HG02571 (cell line): ENCODE measurements at regions not wholly inside any gene's neighbourhood (a gene's known extent, or its start where the extent isn't known, plus 50 kb on each side); places are given as distances from the start of the nearest gene placed in this dataset.
"Not testable (repeated sequence)": the region's sequence is repeated elsewhere in the genome, so short reads cannot be mapped to it uniquely, and the experiment has no call there.

Source experiments
- ATAC-seq: cut with Tn5 transposase; IDR thresholded peaks from one replicate; pipeline ENCODE4 v1.9.1; 2021; ENCODE audit warnings: mild to moderate bottlenecking, moderate library complexity; ENCODE audit not compliant: unreplicated experiment

DNA sequence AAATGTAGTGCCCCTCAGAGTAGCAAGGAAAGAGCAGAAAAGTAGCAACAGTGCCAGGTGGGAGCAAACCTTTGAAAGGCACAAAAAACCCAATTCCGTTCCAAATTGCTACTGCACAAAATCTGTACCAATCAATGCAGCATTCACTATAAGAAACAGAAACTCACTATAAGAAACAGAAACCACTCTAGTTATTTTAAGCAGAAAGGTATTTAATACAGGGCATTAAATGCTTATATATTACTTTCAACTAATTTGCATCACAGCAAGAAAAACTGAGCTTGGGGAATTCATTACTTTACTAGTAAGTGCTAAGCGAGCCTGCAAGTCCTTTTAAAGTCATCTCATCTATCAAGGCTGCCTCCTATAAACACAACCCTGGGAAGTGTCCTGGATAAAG is 116.5 kb upstream of the OLIG3 start:
- no peak for ATAC-seq

DNA sequence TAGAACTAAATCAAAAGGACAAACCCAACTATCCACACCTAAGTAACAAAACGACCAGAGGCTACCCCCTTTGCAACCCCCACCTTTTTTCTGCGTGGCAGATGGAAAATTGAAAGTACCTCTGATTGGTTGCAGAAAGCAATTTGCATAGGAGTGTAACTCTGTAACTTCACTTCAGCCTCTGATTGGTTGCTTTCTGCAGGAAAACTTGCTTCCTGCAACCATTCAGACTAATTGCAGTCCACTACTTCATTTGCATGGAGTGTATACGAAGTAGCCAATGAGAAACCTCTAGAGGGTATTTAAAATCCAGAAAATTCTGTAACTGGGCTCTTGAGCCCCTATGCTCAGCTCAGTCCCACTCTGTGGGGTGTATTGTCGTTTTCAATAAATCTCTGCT is 129.1 kb upstream of the OLIG3 start:
- ATAC-seq, result no peak

DNA sequence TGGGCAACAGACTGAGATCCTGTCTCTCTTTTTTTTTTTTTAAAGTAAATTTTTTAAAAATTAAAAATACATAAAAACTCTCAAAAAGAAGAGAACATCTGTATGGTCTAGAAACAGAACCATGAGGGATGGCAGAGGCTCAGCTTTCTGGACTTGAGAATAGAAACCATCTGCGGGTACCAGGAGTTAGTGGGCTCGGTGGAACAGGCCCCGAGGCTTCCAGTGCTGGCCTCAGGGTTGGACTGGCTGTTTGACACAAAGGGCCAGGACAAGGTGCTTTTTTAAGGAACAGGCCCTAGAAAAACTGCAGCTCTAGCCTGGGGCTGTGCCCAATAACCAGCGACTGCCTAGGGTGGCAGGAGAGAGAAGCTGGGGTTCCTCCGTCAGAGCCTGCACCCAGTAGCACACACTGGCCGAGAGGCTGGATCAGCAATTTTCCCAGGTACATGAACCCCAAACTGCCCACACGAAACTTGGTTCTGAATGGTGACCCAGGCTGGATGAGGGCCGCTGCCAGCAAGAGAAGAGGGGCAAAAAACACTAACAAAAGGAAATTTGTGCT is 131.0 kb upstream of the OLIG3 start:
- no peak for ATAC-seq

DNA sequence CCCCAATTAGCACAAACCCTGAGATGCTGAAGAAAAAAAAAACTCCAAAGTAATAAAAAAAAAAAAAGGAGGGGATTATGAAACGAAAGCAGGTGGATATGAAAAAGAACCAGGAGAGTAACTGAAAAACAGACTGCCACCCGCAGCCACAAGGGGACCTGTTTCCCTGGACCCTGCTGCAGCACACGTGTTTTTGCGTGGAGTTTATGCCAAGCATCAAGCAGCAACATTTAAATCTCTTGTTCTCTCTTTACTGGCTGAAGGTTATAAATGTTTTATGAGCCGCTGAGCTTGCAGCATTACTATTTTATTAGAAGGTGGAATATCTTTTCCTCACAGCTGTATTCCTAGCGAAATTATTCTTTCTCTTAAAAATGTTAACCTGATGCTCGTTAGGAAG is 131.6 kb upstream of the OLIG3 start:
- no peak for ATAC-seq

DNA sequence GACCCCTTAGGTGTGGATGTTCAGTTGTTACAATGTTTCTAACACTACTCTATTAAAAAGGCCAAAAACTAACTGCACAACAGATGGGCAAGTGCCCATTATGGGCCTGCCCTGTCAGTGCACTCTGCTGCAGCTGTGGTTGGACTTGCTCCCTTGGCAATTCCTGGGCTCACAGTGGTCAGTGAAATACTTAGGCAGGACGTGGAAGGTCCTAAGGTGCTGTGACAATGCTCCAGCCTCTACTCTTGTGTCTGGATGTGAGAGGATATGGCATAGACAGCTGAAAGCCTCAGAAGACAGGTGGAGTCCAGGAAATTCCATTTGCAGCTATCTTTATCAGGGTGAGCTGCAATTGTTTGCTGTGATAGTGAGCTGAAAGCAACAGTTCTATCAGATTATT is 136.5 kb upstream of the OLIG3 start:
- no peak for ATAC-seq

DNA sequence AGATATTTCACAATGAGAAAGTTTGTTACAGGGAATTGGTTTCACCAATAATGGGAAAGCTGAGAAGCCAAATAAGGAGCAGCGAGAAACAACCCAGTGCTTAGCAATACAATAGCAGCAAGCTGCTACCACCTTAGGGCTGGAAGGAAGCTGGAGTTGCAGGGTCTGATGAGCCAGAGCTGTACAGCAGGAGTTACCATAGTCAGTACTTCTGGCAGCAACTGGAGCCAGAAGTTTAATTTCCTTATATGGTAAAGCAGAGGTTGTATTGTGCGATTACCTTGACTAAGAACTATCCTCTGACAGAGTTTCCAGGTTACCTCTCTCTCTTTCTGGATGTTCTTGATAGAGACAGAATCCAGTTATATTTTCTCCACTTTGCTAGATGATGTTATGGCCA is 137.1 kb upstream of the OLIG3 start:
- ATAC-seq, result no peak

DNA sequence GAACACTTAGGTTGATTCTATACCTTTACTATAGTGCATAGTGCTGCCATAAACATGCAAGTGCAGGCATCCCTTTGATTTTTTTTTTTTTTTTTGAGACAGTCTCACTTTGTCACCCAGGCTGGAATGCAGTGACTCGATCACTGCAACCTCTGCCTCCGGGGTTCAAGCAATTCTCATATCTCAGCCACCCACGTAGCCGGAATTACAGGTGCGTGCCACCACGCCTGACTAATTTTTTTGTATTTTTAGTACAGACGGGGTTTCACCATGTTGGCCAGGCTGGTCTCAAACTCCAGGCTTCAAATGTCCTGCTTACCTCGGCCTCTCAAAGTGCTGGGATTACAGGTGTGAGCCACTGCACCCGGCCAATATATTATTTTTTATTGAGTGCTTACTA is 140.0 kb upstream of the OLIG3 start:
- ATAC-seq, result not testable (repeated sequence)

DNA sequence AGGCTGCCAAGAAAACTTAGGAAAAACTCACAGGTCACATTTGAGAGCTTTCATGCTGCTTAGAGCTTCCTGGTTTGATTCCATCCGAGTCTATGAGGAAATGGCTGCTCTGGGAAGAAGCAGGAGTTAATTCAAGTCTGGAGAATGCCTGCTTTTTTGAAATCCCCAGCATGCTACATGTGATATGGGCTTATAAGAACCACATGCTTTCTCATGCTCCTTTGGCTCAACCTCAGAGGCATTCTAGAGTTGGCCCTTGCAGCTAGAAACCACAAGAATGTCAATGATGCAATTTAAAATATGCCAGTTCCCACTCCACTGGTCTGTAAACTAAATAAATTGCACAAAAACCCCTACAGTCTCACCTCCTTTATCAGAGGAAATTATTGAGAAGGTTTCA is 142.9 kb upstream of the OLIG3 start:
- no peak for ATAC-seq

DNA sequence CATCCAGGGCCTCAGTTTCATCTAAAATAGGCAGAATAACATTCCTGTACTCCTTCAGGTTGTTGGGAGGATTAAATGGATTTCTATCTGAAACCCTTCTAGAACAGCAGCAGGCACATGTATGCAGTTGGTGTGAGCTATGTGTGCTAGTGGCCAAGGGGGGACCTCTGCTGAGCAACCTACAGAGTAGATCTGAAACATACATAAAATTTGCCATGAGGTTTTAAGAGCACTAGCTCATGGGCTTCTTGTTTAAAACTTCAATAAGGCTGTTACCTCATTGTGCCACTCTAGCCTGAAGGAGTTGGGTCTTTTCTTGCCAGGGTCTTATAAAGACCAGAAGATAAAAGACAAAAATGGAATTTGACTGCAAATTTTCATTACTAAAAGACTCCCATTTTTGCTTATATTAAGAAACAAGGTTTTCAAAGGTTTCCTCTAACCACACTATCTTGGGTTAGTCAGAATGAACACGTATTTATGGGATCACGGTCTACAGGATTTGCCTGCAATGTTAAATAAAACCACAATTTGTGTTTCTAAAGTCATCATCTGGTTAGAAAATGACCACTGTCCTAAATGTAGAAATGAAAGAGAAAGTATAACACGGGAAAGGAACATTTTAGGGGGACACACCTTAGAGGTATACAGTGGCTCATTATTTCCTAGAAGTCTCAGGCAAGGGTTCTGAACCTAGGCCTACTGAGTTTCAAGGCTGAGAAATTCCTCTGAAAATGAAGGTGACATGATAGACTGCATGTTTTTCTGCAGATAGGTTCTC is 144.9 kb upstream of the OLIG3 start:
- no peak for ATAC-seq

DNA sequence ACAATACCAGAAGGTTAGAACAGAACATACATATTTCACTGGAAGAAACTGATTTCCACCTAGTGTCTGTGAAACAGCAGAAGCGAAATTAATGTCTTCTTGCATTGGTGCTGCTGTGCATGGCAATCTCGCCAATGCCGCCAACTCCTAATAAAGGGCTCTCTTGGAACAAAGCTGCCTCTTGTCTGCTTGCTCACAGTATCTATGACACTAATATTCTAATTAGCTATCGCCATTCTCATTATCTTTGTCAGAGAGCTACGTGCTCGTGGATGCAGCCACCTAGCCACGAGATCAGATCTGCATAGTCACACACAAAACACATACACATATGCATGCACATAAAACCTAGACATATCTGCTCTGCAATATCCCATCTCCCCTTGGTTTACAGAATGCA is 145.9 kb upstream of the OLIG3 start:
- no peak for ATAC-seq

DNA sequence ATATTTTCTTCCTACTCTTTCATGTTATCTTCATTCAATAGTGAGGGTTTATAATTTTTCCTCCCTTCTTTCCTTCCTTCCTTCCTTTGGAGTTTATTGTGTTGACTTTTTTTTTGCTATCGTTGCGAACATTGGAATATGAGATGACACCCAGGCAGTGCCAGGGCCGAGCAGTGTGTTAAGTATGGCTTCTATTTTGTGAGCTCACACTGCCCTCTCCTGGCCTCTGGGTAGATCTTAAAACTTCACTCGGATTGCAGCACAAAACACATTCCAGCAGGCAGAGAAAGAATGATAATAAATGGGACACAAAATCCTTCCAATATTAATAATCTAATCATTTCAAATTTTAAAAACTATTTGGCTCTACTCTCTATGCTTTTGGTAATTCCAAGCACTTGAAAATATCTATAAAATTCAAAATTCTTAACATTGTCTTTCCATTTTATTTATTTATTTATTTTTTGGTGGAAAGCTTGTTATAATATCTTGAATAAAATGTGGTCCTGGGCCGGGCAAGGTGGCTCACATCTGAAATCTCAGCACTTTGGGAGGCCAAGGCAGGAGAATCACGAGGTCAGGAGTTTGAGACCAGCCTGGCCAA is 147.4 kb upstream of the OLIG3 start:
- ATAC-seq, result peak; percentile 73

DNA sequence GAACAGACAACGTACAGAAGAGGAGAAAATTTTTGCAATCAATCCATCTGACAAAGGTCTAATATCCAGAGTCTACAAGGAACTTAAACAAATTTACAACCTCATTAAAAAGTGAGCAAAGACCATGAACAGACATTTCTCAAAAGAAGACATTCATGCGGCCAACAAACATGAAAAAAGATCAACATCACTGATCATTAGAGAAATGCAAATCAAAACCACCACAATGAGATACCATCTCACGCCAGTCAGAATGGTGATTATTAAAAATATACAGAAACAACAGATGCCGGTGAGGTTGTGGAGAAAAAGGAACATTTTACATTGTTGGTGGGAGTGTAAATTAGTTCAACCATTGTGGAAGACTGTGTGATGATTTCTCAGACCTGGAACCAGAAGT is 149.0 kb upstream of the OLIG3 start:
- not testable (repeated sequence) for ATAC-seq

DNA sequence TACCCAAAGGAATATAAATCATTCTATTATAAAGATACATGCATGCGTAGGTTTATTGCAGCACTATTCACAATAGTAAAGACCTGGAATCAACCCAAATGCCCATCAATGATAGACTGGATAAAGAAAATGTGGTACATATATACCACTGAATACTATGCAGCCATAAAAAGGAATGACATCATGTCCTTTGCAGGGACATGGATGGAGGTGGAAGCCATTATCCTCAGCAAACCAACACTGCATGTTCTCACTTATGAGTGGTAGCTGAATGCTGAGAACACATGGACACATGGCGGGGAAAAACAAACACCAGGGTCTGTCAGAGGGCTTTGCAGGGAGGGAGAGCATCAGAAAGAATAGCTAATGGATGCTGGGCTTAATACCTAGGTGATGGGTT is 149.4 kb upstream of the OLIG3 start:
- not testable (repeated sequence) for ATAC-seq

DNA sequence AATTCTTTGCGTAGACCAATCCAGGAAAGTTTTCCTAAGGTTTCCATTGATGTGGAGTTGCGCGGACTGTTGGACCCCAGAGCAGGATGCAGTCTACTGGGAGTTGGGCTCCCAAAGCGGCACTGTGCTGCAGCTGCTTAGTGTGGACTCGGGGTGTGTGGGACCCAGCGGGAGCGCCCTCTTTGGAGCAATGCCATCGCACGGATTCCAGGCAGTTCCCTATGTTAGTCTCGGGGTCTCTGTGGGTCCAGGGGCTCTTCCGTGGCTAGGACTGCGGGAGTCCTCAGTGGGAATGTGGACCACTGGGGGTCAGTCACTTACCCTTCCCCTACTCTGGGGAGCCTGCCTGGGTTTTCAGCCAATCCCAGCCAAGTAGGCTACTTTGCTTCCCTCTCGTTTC is 151.7 kb upstream of the OLIG3 start:
- ATAC-seq, result no peak

DNA sequence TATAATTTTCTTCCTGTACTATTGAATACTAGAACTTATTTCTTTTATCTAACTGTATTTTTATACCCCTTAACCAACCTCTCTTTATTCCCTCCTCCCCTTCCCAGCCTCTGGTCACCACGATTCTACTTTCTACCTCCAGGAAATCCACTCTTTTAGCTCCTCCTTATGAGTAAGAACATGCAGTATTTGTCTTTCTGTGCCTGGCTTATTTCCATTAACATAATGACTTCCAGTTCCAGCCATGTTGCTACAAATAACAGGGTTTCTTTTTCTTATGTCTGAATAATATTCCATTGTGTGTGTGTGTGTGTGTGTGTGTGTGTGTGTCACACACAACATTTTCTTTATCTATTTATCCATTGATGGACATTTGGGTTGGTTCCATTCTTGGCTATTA is 152.3 kb upstream of the OLIG3 start:
- ATAC-seq, result no peak

DNA sequence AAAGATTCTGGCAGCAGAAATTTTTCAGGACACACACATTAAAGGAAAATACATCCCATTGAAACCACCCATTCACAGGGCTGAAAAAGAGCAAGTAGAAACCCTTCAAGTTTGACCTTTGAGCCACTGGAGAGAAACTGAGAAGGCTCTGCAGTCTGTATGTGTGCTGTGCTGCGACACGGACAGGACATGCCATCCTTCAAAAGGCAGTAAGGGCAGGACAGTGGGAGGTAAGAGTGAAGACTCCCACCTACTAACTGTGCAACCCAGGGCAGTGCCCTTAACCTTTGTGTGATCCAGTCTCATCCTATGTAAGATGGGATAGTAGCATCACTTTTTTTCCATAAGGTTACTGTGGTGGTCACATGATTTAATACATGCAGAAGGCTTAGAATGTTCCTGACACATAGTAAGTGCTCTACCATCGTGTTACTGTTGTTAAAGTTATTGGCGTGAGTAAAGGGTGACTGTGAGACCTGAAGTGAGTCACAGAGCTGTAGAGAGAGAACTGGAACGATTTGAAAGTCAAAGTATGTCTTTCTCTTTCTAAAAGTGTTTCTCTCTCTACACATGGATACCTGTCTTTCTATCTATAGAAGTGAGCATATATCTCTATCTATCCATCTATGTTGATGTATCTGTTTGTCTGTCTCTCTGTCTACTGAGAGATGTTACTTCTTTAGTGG is 153.7 kb upstream of the OLIG3 start:
- ATAC-seq, result peak; percentile 63

DNA sequence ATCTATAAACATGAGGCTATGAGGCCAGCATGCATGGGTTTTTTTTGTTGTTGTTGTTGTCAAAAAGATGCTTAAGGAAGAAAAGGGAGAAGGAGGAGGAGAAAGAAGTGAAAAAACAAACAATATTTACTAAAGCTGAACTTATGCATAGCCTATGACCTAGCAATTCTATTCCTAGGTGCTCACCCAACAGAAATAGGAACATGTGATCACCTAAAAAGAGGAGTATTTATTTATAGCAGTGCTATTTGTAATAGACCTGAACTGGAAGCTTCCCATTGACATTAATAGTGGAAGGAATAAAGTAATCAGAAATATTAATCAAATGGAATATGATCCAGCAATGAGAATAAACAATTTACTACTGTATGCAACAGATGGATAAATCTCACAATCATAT is 156.5 kb upstream of the OLIG3 start:
- ATAC-seq, result no peak

DNA sequence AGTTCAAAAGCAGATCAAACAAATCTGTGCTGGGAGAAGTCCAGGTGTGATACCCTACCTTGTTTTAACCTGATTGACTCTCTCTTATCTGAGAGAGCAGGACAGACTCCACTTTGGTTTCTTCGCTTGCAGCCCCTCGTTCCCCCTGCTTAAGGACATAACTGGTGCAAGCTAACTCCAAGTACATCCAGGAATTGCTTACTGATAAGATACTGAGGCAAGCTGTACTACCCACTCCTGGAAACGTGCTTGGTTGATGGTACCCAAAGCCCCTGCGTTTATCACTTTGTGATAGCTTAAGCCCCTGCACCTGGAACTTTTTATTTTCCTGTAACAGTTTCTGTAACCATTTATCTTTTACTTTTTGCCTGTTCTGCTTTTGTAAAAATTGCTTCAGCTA is 157.0 kb upstream of the OLIG3 start:
- no peak for ATAC-seq

DNA sequence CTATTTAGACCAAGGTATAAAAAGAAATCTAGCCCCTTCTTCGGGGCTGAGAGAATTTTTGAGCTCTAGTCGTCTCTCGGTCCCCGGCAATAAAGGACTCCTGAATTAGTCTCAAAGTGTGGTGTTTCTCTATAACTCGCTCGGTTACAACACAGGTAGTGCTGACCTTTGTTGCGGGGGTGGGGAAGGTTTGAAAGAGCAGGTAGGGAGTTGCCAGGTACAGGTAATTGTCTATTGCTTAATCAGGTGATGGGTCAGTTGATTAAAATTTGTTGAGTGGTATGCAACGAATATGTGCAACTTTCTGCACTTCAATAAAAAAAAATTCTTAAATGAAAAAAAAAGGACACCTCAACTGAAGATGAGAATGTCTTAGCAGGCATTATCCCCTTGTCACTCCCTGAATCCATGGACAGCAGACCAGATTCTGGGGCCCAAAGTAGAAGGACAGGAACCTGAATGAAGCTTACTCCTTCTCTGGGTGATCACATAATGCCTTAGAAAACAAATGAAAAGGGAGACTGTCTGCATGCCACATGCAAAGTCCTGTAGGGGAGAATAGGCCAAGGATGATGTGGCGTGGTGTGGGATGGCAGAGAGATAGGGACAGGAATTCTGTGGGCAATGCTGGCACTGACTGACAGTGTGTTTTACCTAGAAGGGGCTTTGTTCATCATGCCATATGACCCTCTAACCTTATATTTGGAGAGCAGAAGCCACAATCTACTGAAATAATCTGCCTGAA is 157.6 kb upstream of the OLIG3 start:
- no peak for ATAC-seq

DNA sequence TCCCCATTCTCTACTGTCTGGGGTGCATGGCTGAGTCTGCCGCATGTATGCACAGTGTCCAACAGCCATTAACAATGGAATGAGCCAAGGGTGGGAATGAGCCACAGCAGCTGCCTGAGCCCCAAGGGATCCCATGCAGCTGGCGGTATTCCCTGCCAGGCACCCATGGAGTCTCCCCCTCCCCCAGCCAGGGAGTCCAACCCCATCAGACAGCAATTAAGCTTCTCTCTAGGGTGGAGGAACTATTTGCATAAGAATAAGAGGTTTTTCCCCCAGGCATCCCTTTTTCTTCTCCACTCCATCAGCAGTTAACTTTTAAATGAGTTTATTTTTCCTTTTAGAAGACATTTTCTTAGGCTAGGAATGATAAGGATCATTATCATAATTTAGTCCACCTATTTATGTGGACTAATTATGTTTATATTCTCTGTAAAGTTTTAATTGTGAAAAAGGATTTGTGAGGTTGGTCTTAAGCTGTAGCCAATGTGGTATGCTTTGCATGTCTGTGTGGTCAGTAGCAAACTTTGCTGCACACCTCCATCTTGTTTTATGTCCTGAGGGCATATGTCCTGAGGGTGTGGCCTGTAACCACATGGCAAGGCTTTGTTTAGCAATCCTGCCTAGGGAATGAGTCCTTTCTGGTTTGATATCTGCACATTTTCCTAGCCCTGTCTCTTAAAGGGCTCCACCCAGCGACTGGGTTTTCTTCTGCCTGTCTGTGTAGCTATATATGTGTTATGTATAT is 158.9 kb upstream of the OLIG3 start:
- ATAC-seq, result no peak

DNA sequence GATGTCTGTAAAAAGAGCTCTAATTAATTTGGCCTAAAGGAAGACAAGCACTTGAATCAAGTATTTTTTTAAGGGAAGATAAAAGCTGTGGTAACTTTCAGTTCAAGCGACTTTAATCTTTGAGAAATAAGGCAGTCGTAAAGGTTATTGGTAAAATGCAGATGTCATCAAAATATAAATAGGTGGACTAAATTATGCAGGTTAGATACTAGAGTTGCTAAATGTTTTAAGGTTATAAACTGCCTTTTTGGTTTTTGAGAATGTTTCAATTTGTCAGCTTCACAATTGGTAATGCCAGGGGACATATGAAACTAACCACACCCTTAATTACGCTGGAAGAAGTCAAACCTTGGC is 159.5 kb upstream of the OLIG3 start:
- ATAC-seq, result no peak
